GM12878 (cell line): ENCODE measurements at regions not wholly inside any gene's neighbourhood (a gene's known extent, or its start where the extent isn't known, plus 50 kb on each side); places are given as distances from the start of the nearest gene placed in this dataset.

ENCODE experiments used
- ATAC-seq: fragments of 200-7000 bp; cut with Tn5 transposase; 3 replicates; pipeline ENCODE4 v1.9.1; 2020; ENCODE audit warnings: mild to moderate bottlenecking, moderate library complexity
- BruUV-seq: library from RNA; stranded (reverse); fragments of 400-500 nt; replicated peaks from 2 replicates; lab custom pipeline; 2021; lab: Mats Ljungman, UMichigan
- CTCF ChIA-PET: fragments of 300-600 bp; sonication (Branson Sonifier 250); formaldehyde crosslinking; extraction: SDS; loops from one replicate; lab custom pipeline; 2021; ENCODE audit warnings: inconsistent platforms; lab: Yijun Ruan, JAX
- POLR2A ChIA-PET: fragments of 350-600 bp; formaldehyde crosslinking; extraction: SDS; loops from one replicate; lab custom pipeline; 2021; ENCODE audit warnings: inconsistent platforms; lab: Charles Lee
- RAD21 ChIA-PET: fragments of 300-600 bp; sonication (Branson Sonifier 250); formaldehyde crosslinking; loops from one replicate; lab custom pipeline; 2023; ENCODE audit warnings: antibody characterized with exemption; ENCODE audit not compliant: unreplicated experiment; lab: Charles Lee
- SMC1A ChIA-PET: fragments of 300-600 bp; sonication (Branson Sonifier 250); formaldehyde crosslinking; loops from one replicate; lab custom pipeline; 2023; ENCODE audit not compliant: unreplicated experiment, uncharacterized antibody; lab: Charles Lee
- DNase-seq: peaks from one replicate; pipeline ENCODE4 v3.0.0-alpha.2; 2011; ENCODE audit warnings: low read depth, low spot score
- FAIRE-seq: peaks from 3 replicates; lab custom pipeline; 2011; peaks lifted over from hg19 to GRCh38; lab: Jason Lieb, UNC
- H2AFZ ChIP-seq: 2 replicates; pipeline ENCODE4 v1.6.0; 2011; ENCODE audit warnings: low read depth, low read length, control low read depth; ENCODE audit not compliant: control insufficient read depth
- H3K27ac ChIP-seq: 2 replicates; pipeline ENCODE4 v1.5.1; 2011; ENCODE audit warnings: control low read depth; ENCODE audit not compliant: control insufficient read depth, insufficient read depth
- H3K27me3 ChIP-seq, 2 experiments: replicated peaks in 1 of 2; 2 replicates each; pipeline versions ENCODE4 v1.6.0 to v1.6.1; 2011; ENCODE audit warnings: low read length in 1 of 2; ENCODE audit not compliant: control insufficient read depth in 2 of 2, insufficient read depth in 2 of 2
- H3K36me3 ChIP-seq, 2 experiments: 2 replicates each; pipeline ENCODE4 v1.5.1; 2011; ENCODE audit warnings: low read length in 1 of 2; ENCODE audit not compliant: control insufficient read depth in 2 of 2, insufficient read depth in 2 of 2
- H3K4me1 ChIP-seq: 2 replicates; pipeline ENCODE4 v1.6.1; 2011; ENCODE audit warnings: mild to moderate bottlenecking, low read length, moderate library complexity, mixed read lengths; ENCODE audit not compliant: control insufficient read depth, insufficient read depth
- H3K4me2 ChIP-seq: 2 replicates; pipeline ENCODE4 v1.6.0; 2011; ENCODE audit warnings: control low read depth; ENCODE audit not compliant: control insufficient read depth, insufficient read depth
- H3K4me3 ChIP-seq: fragments of 200-600 bp; sonication (generic); 2 replicates; pipeline ENCODE4 v1.5.1; 2016
- H3K79me2 ChIP-seq: 2 replicates; pipeline ENCODE4 v1.6.0; 2011; ENCODE audit warnings: low read length; ENCODE audit not compliant: control insufficient read depth, insufficient read depth
- H3K9ac ChIP-seq: 2 replicates; pipeline ENCODE4 v1.8.0; 2011; ENCODE audit warnings: low read length, control low read depth, mixed read lengths; ENCODE audit not compliant: control insufficient read depth, insufficient read depth
- H3K9me3 ChIP-seq: replicated peaks from 3 replicates; pipeline ENCODE4 v1.5.1; 2011; ENCODE audit warnings: mild to moderate bottlenecking, low read length; ENCODE audit not compliant: control insufficient read depth, insufficient read depth
- H4K20me1 ChIP-seq: 2 replicates; pipeline ENCODE4 v1.6.0; 2011; ENCODE audit not compliant: control insufficient read depth, insufficient read depth
- BHLHE40 ChIP-seq, 2 experiments: fragments of 450-650 bp in 1 of 2; IDR thresholded peaks; 2 replicates each; pipeline ENCODE4 v1.6.1; 2011 to 2017; ENCODE audit warnings: low read depth in 2 of 2, borderline replicate concordance in 1 of 2, improper control_type of control experiment in 1 of 2, low read length in 1 of 2, mild to moderate bottlenecking in 1 of 2
- BMI1 ChIP-seq: fragments of 450-650 bp; IDR thresholded peaks from 2 replicates; pipeline ENCODE4 v1.6.1; 2016; ENCODE audit warnings: mild to moderate bottlenecking, moderate library complexity, borderline replicate concordance
- CTCF ChIP-seq, 3 experiments: IDR thresholded peaks in 2 of 3; conservative IDR thresholded peaks in 1 of 3; 2 replicates each; pipeline ENCODE4 v1.5.1; 2011; ENCODE audit warnings: low read depth in 3 of 3, low read length in 3 of 3, mild to moderate bottlenecking in 3 of 3, control low read depth in 2 of 3, moderate library complexity in 2 of 3, inconsistent platforms in 1 of 3, mixed read lengths in 1 of 3; ENCODE audit not compliant: control insufficient read depth in 2 of 3, insufficient read depth in 1 of 3; ENCODE audit errors: extremely low read depth in 1 of 3
- E2F4 ChIP-seq: IDR thresholded peaks from 2 replicates; pipeline ENCODE4 v1.6.1; 2012; ENCODE audit warnings: low read depth, low read length, improper control_type of control experiment
- EED ChIP-seq: sonication (generic); IDR thresholded peaks from 2 replicates; pipeline ENCODE4 v1.6.1; 2016; ENCODE audit warnings: antibody characterized with exemption, low read depth
- FOXK2 ChIP-seq: fragments of 450-650 bp; IDR thresholded peaks from 2 replicates; pipeline ENCODE4 v1.6.1; 2017; ENCODE audit warnings: mild to moderate bottlenecking, moderate library complexity
- IRF3 ChIP-seq: fragments of 450-650 bp; IDR thresholded peaks from 2 replicates; pipeline ENCODE4 v1.6.1; 2014; ENCODE audit warnings: mild to moderate bottlenecking
- JUND ChIP-seq: IDR thresholded peaks from 2 replicates; pipeline ENCODE4 v1.6.1; 2012; ENCODE audit warnings: low read depth, mild to moderate bottlenecking, low read length, improper control_type of control experiment, moderate library complexity
- KLF5 ChIP-seq: fragments of 450-650 bp; IDR thresholded peaks from 2 replicates; pipeline ENCODE4 v1.6.1; 2014; ENCODE audit warnings: mild to moderate bottlenecking; ENCODE audit not compliant: partially characterized antibody
- MYB ChIP-seq: fragments of 150-350 bp; IDR thresholded peaks from 2 replicates; pipeline ENCODE4 v1.6.1; 2014; ENCODE audit warnings: mild to moderate bottlenecking, low read depth, low read length, borderline replicate concordance
- NFIC ChIP-seq: IDR thresholded peaks from 2 replicates; pipeline ENCODE4 v1.6.1; 2012; ENCODE audit warnings: low read depth, mild to moderate bottlenecking, inconsistent platforms, low read length, moderate library complexity
- NKRF ChIP-seq: fragments of 450-650 bp; conservative IDR thresholded peaks from 2 replicates; pipeline ENCODE4 v1.6.1; 2017; ENCODE audit warnings: mild to moderate bottlenecking, moderate library complexity
- PAX8 ChIP-seq: fragments of 450-650 bp; IDR thresholded peaks from 2 replicates; pipeline ENCODE4 v1.6.1; 2017; ENCODE audit warnings: mild to moderate bottlenecking, moderate library complexity
- ZBTB4 ChIP-seq: fragments of 450-650 bp; formaldehyde crosslinking; IDR thresholded peaks from 2 replicates; pipeline ENCODE4 v1.4.0; 2022; ENCODE audit warnings: mild to moderate bottlenecking, moderate library complexity
- ZSCAN29 ChIP-seq: fragments of 450-650 bp; IDR thresholded peaks from 2 replicates; pipeline ENCODE4 v1.6.1; 2017; ENCODE audit warnings: mild to moderate bottlenecking, moderate library complexity
- WGBS: methylation state at CpG from one replicate; pipeline ENCODE4 v1.1.6; 2016; ENCODE audit warnings: low lambda C conversion rate; ENCODE audit not compliant: insufficient replicate concordance, insufficient coverage; ENCODE audit errors: missing lambda C conversion rate; 5-methylcytosine and 5-hydroxymethylcytosine counted together
- in situ Hi-C: fragments of 300-500 bp; cut with MboI; formaldehyde crosslinking; loops from 9 replicates; pipeline ENCODE4 v1.14.3; 2018; ENCODE audit warnings: mixed read lengths
- intact Hi-C: fragments of 100-400 bp; cut with micrococcal nuclease; formaldehyde crosslinking; loops from one replicate; pipeline ENCODE4 v1.14.2; 2022; ENCODE audit not compliant: unreplicated experiment

GRCh38 chr2:144748443-144748842 is 228.5 kb upstream of the ZEB2 start:
- ChIA-PET RAD21 (no interaction called here), POLR2A (no interaction called here)
- intact Hi-C loops, result no loop called here
- TF ChIP-seq KLF5 (no peak), EED (no peak), BMI1 (no peak), CTCF (IDR thresholded peaks at IDR 0.05 in 2 of 3, conservative IDR thresholded peaks at IDR 0.05 in 1 of 3; ENCODE audit: control insufficient read depth in 2 of 3, extremely low read depth in 1 of 3, insufficient read depth in 1 of 3, low read depth in 3 of 3, low read length in 3 of 3) (no peak), PAX8 (no peak), JUND (no peak), MYB (no peak), NFIC (no peak), ZBTB4 (CRISPR knock-in tag) (no peak), ZSCAN29 (no peak), IRF3 (no peak), FOXK2 (no peak), BHLHE40 (IDR thresholded peaks at IDR 0.05; ENCODE audit: borderline replicate concordance in 1 of 2, low read depth in 2 of 2, low read length in 1 of 2) (no peak), NKRF (no peak), E2F4 (no peak)

More at GRCh38 chr2:144748443-144748842, 228.5 kb upstream of the ZEB2 start:
- in situ Hi-C loops, result no loop called here
- Histone ChIP-seq H2AFZ (no peak overlapping the region), H3K4me2 (no peak overlapping the region), H3K27ac (no peak overlapping the region), H3K27me3 (no peaks in the 10 kb centered on the region; a peak in 1 of 4 replicates), H3K9me3 (no peaks in the 10 kb centered on the region; the same call in 2 of the 3 replicates), H3K9ac (no peak overlapping the region), H3K79me2 (no peaks in the 10 kb centered on the region), H3K4me3 (no peak overlapping the region), H3K4me1 (no peaks in the 10 kb centered on the region), H3K36me3 (no peaks in the 10 kb centered on the region), H4K20me1 (no peaks in the 10 kb centered on the region)
- no TSS peak for BruUV-seq
- FAIRE-seq (no peak), DNase-seq (no peak), ATAC-seq (no peak)
- ChIA-PET CTCF (no interaction called here), SMC1A (no interaction called here)
- WGBS, result 47% methylated on average over 5 of the region's 5 CpGs
